ENCODE measurements at regions not wholly inside any gene's neighbourhood (a gene's known extent, or its start where the extent isn't known, plus 50 kb on each side); places are given as distances from the start of the nearest gene placed in this dataset.

- DNase-seq (ENCODE audit: low read depth), result no peak
These were observed 979.5 kb upstream of the TENM4 start for GRCh38 chr11:80420374-80420773.

DNA sequence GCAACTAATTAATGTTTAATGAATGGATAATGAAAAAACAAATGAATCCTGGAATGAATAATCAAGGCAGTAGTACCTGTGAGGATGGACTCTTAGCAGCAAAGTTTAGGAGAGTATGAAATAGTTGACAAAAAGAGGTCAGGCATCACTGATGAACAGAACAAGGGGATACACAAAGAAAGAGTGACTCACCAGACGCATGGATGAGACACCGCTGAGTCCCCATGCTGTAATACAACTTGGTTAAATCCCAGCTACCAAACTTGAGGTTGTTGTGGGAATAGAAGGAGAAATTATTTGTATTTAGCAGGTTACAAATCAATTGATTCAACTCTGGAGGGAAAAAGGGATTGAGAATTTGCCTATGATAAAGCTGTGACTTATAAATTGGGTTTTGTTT lies 976.9 kb upstream of the TENM4 start:
- no peak for DNase-seq (ENCODE audit: low read depth)

- DNase-seq (ENCODE audit: low read depth), result no peak
These were observed 974.8 kb upstream of the TENM4 start for GRCh38 chr11:80415580-80415979.

DNA sequence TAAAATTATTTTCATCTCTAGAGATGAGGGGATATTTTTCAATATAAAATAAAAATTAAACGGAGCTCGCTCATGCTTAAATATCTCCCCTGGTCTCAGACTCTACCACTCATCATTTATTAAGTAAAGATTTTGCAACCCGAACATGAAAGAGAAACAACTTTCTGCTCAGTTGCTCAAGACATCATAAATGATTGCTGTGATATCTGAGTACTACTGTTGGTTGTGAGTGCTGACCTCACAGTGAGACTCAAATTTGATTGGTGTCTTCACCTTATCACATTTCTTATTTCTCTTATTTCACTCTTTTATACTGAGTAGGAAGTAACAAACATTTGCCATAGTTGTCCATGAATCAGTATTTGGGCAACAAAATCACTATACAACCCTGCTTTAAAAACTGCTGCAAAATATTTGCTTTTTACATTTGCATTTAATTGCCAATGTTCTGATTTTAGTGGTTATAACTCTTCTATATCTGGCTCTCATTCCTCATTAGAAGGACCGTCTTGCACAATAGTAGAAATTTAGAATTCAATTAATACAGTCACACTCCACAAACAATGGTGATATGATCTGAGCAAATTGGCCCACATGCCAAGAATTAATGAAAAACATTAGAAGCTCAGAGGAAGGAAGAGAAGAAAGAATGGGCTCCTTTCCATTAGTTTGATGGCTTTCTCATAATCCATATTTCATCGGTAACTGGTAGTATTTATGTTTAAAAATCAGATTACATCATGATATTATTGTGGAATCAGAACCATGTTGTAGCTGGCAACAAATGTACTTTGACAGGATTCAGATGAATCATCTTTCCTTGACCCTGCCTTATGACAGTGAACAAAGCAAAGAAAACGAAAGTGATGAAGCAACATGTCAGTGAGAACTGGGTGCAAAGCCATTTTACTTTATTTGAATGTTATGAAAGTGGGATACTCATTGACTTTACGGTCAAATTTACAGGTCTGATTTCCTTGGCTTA lies 973.6 kb upstream of the TENM4 start:
- no peak for DNase-seq (ENCODE audit: low read depth)

- DNase-seq (ENCODE audit: low read depth), result no peak
These were observed 971.8 kb upstream of the TENM4 start for GRCh38 chr11:80412604-80413003.

GRCh38 chr11:80393210-80393609 lies 952.4 kb upstream of the TENM4 start:
- DNase-seq (ENCODE audit: low read depth), result no peak

DNA sequence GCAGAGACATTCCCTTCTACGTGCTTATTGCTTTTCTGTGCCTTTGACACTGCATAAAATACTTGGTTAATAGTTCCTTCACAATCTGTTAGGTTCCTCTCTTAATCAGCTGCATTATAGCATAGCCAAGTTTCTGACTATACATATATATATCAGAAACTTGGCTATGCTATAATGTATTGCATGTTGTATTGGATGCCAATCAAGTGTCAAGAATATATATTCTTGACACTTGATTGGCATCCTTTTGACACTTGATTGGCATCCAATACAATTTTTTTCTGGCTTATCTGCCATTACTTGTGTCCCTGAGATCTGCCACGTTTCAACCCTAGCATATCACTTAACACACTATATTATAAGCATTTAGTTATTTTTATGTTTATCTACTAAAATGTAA lies 949.7 kb upstream of the TENM4 start:
- DNase-seq (ENCODE audit: low read depth), result no peak

DNA sequence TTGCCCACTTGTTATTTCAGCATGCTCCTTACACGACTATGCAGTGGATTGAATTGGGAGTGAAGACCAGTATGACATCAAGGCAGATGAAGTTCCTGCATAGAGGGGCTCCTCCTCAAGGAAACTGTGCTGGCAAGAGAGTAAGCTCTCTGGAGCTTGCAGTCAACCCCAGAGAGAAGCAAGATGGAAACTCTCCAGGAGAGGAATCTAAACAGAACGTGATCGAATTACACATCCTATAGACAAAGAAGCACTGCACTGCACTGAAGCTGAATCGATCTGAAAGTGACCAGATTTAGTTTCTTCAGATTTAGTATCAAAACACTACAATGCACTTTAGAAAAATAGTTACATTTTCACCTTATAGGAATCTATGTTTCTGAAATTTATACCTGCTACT lies 947.7 kb upstream of the TENM4 start:
- DNase-seq (ENCODE audit: low read depth), result no peak

- DNase-seq (ENCODE audit: low read depth), result no peak
These were observed 947.3 kb upstream of the TENM4 start for GRCh38 chr11:80388130-80388529.

DNA sequence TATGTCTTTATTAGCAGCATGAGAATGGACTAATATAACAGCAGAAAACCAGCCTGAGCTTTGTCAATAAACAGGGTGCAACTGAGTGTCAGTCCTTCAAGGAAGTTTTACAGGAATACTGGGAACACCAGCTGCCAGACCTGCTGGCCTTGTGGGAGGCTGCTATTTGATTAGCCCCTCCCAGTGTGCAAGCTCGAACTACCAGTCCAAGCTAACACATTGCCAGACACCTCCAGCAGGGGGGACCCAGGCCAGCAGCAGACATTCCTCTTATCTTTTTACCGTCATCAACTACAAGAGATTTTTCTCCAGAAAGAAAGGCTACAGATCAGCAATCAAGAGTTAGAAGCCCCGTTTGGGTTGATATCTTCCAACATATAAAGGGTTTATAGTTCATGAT lies 942.8 kb upstream of the TENM4 start:
- DNase-seq (ENCODE audit: low read depth), result no peak

GRCh38 chr11:80379620-80380278 lies 938.9 kb upstream of the TENM4 start:
- DNase-seq (ENCODE audit: low read depth), result no peak

DNA sequence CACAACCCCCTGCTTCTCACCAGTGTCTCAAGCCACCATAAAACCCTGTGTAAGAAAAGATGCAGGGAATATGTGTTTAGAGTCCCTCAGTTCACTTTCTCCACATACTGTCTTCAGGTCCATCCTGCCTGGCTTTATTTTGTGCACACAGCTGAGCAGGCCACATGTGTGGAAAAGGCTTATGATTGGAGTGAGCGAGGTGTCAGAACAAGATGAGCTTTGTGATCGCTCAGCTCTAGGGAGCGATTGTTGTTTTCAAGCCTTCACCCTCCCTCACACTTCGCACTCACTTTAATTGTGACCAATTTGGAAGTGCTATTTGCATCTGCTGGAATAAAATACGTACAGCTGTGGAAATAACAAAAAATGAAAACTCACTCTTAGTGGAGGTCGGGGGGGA lies 931.1 kb upstream of the TENM4 start:
- no peak for DNase-seq (ENCODE audit: low read depth)

DNA sequence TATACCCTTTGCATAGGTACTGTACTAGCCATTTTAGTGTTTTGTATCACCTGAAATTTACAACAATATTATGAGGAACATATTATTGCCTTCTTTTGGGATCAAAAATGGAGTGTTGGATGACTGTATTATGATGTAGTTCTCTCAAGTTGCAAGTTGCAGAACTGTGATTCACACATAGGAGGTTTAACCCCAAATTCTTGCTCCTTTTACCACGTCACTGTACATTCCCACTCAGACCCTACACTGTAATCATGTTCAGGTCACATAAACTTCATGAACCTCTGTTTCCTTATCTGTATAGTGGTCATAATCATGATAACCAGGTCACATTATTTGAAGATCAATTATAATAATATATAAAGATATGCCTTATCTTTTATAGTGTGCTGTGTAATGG lies 925.1 kb upstream of the TENM4 start:
- no peak for DNase-seq (ENCODE audit: low read depth)

DNA sequence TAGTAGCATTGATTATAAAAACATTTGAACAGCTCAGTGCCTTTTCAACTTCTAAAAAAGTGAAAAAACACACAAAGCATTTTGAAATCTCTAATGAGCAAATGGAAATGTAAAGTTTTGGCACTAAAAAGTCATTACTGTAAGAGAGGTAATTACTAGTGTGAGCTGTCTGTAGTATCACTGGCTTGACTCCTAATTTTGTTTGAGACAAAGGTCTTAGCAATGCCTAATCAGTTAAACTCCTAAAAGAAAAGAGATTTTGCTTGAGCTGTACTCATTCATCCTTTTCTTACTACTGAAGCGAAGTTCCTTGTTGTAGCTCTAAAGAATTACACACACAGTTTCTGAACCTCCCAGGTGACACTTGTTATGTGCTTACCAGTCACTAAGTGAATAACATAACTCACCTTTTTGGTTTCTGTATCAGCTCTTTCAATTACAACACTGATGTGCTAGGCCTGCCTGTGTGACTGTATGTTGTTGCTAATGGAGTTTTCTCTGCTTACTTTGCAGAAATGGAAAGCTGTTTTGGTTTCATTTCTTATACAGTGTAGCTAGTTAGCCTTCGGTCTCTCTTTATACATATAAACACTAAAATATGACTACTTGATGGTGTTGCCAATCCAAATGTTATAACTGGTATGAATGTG lies 924.4 kb upstream of the TENM4 start:
- DNase-seq (ENCODE audit: low read depth), result no peak

- no peak for DNase-seq (ENCODE audit: low read depth)
These were observed 921.9 kb upstream of the TENM4 start for GRCh38 chr11:80362563-80363340.

DNA sequence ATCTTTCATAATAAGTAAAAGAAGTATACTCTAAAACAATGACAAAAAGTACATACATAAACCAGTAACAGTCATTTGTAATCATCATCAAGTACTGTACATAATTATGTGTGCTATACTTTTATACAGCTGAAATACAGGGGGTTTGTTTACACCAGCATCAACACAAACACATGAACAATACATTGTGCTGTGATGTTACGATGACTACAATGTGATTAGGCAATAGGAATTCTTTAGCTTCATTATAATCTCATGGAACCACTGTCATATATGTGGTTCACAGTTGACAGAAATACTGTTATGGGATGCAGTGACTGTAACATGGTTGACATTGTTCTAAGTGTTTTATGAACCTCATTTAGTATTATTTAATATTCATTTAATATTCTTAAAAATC lies 914.4 kb upstream of the TENM4 start:
- no peak for DNase-seq (ENCODE audit: low read depth)

GRCh38 chr11:80350541-80350940 lies 909.7 kb upstream of the TENM4 start:
- DNase-seq (ENCODE audit: low read depth), result no peak

GRCh38 chr11:80349997-80350396 lies 909.2 kb upstream of the TENM4 start:
- DNase-seq (ENCODE audit: low read depth), result no peak

DNA sequence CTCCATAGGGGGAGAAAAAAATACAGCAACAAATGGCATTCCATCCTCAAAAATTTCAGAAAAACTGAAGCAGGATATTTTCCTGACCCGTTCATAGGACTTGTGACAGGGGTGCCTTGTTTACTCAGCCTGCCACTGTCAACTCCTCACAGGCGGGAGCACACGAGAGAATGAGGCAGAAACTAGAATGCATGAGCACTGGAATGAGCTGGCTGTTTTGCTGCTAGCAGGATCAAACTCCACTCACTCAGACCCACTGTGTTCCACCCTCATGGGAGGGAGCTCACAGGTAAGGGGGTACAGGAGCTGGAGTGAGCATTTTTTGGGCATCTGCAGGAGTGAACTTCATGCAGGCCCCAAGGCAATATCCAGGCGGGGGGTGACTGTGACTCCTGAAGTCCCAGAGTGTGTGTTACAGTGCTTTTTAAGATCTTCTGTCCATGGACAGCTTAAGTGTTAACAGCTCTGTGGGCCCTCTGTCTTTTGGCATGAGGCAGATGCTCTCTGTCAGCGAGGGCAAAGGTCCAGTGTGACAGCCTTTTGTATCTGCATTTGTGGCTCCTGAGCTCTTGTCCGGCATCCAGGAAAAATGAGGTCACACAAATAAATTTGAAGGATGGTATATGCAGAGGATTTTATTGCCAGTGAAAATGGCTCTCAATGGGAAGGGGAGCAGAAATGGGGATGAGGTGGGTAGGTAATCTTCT lies 905.7 kb upstream of the TENM4 start:
- no peak for DNase-seq (ENCODE audit: low read depth)

GRCh38 chr11:80343436-80343835 lies 902.6 kb upstream of the TENM4 start:
- DNase-seq (ENCODE audit: low read depth), result no peak

GRCh38 chr11:80338231-80338630 lies 897.4 kb upstream of the TENM4 start:
- DNase-seq (ENCODE audit: low read depth), result no peak

GRCh38 chr11:80331694-80332093 lies 890.9 kb upstream of the TENM4 start:
- no peak for DNase-seq (ENCODE audit: low read depth)

Data from CMK (cell line).